GM18867 (cell line): ENCODE measurements at regions not wholly inside any gene's neighbourhood (a gene's known extent, or its start where the extent isn't known, plus 50 kb on each side); places are given as distances from the start of the nearest gene placed in this dataset.
"Not testable (repeated sequence)": the region's sequence is repeated elsewhere in the genome, so short reads cannot be mapped to it uniquely, and the experiment has no call there.

Source experiments
- ATAC-seq: cut with Tn5 transposase; IDR thresholded peaks from one replicate; pipeline ENCODE4 v1.9.1; 2021; ENCODE audit warnings: mild to moderate bottlenecking, moderate library complexity; ENCODE audit not compliant: unreplicated experiment

DNA sequence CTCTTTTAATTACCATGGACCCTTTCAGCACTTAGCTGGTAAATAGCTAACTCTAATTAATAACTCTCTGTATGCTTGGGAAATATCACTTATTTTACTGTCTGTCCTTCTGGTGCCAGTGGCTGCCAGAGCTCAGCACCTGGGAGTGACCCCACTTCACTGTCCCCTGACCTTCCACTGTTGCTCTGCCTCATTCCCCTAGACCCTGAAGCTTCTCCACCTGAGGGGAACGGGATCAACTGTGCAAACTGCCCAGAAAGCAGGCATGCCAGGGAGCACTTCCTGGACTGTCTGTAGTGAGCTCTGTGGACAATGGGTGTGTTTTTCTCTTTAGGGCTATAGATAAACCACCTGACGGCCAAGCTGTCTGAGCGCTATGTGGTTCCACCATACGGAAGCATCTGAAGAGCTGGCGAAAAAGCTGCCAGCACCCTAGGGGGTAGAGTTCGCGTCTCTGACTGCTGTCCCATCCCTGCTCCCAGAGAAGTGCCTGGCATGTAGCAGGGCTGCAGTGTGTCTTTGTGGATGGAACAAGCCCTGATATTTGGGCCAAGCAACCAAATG lies 106.3 kb upstream of the FOXA2 start:
- no peak for ATAC-seq

DNA sequence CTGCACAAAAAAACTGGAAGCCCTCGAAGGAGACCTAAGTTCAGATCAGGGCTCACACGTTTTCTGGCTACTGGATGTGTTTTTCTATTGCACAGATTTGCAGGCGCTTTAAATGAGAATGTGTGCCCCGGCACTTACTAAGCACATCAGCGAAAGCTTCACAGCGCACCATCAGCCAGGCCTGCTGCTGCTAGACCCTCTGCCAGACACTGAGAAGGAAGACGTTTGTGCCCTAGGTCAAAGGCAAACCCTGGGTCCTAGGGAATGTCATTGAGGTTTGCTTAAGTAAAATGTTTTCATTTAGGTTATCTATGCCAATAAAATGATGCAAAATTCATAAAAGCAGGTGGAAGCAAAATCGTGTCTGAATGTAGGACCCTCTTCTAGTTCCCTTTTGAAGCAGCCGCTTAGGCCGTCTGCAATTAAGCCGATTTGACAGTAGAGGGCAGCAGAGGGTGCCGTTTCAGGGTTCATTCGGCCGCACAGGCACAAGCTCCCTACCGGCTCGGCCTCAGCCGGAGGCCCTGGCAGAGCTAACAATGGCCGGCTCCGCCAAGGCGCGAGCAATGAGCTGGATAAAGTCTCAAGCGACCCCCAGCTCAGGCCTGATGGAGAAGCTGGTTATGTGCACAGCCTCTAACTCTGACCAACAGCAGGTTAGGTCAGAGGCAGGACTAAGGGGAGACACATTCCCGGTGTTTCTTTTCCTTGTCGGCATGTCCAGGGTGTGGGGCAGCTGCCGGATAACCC lies 107.2 kb upstream of the FOXA2 start:
- ATAC-seq, result peak; percentile 91

DNA sequence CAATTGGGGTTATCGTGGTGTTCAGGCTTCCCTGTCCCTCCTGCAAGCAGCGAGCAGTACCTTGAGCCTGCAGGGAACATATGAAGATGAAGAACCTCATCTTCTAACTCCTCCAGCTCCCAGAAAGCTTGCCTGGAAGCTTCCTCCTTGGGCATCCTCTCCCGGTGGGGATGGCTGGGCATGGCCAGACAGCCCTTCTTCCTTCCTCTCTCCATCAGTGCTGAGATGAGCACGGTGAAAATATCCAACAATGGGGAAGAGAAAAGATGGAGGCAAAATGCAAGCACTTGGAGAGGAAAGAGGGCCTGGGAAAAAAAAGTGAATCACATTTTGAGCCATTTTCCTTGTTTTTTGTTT lies 107.7 kb upstream of the FOXA2 start:
- peak; percentile 14 for ATAC-seq

DNA sequence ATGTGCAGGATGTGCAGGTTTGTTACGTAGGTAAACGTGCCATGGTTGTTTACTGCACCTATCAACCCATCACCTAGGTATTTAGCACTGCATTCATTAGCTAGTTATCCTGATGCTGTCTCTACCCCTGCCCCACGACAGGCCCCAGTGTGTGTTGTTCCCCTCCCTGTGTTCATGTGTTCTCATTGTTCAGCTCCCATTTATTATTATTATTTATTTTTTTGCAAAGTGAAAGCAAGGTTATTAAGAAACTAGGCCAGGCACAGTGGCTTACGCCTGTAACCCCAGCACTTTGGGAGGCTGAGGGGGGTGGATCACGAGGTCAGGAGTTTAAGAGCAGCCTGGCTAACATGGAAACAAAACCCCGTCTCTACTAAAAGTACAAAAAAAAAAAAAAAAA lies 108.2 kb upstream of the FOXA2 start:
- ATAC-seq, result not testable (repeated sequence)

DNA sequence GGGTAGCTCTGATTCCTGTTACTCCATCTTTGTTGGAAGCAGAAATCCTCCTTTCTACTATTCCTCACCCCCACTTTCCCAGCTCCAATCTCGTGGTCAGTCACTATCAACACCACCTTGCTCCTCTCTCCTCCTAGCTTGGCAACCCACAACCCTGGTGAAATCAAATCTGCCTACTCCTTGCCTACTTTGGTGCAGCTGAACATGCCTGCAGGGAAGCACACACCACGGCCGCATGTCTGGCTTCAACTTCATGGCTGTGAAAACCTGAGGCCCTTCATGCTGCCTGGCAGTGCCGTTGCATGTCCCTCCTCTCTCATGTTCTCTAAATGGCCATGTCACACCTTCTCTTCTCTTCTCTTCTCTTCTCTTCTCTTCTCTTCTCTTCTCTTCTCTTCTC lies 112.4 kb upstream of the FOXA2 start:
- no peak for ATAC-seq

DNA sequence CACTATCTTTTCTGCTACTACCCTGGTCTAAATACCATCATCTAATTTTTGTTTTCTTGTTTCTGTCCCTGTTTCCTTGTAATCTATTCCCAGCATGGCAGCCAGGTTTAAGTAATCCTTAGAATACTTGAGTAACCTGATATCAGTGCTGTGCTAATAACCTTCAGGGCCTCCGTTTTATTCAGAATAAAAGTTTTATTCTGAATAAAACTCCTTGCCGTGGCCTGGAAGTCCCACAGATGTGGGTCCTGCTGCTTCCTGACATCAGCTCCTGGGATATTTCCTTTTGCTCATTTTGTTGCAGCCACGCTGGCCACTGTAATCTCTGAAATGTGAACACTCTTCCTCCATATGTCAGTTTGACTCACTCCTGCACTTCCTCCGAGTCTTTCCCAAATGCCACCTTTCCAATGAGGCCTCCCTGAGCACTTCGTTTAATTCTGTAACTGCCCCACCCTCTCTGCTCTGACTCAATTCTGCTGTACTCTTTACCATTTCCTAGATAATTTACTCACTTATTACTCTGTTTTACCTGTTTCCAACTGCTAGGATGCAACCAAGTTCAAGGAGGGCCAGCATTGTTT lies 114.0 kb upstream of the FOXA2 start:
- no peak for ATAC-seq

DNA sequence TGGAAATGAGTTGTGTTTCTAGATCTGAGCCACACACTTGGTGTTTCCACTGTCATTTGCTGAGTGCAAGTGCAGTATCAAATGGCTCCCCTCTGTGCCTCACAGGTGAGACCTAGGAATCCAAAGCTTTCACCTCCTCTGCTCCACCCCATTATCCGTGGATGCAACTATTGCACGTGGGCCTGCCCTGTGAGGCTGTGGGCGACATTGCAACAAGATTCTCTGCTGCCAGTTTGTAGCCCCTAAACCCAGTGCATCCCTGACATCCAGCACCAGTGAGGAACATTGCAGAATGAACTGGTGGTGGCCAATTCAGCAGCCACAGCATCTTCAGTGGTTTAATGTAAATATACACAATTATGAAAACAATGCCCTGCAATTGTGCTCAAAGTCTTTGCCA lies 115.0 kb upstream of the FOXA2 start:
- no peak for ATAC-seq

DNA sequence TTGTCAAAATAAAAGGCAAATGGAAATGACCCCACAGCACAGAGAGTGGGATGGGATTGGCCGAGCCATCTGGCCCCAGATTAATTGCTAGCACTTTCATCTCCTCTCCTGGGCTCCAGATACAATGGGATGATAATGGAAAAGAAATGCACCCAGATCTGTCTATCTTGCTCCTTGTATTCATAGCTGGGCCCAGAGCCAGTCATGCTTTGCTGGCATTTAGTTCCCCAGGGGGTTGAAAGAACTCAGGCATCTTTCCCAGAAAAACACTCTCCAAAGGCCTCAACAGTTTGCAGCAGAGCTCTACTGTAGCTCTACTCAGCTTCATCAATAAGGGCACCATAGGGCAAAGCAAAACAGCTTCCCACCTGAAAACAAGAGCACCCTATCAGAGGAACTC lies 116.0 kb upstream of the FOXA2 start:
- ATAC-seq, result no peak

DNA sequence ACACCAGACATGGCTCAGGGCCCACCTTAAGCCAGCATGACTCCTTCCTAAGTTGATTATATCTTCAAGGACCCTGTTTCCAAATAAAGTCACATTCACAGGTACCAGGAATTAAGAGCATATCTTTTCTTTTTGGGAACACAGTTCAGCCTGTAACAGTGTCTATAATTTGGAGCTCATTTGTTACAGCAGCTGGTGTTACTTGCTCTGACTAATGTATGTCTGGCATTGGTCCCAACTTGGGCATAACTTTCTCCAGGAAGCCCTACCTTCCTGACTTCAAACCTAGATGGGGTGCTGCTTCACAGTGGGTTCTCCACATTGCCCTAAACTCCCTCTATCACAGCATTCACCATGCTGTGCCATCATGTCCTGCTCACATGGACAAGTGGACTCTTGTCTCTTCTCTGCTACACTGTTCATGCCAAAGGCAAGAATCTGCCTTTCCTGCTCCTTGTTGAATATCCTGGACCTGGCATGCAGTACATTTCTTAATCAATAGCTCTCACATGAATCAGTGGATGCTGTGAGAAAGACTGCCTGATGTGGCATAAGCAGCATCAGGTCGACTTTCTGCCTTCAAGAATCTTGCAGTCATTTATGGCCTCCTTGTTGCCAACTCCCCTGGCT lies 117.4 kb upstream of the FOXA2 start:
- ATAC-seq, result no peak

DNA sequence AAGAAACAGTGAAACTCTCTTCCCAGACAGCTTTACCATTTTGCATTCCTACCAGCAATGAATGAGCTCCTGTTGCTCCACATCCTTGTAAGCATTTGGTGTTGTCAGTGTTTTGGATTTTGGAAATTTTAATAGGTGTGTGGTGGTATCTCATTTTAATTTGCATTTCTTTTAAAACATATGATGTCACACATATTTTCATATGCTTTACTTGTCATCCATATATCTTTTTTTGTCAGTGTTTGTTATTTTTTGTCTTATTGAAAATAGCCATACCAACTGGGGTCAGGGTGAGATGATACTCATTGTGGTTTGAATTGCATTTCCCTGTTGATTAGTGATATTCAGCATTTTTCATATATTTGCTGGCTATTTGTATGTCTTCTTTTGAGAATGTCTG lies 119.5 kb upstream of the FOXA2 start:
- ATAC-seq, result no peak

DNA sequence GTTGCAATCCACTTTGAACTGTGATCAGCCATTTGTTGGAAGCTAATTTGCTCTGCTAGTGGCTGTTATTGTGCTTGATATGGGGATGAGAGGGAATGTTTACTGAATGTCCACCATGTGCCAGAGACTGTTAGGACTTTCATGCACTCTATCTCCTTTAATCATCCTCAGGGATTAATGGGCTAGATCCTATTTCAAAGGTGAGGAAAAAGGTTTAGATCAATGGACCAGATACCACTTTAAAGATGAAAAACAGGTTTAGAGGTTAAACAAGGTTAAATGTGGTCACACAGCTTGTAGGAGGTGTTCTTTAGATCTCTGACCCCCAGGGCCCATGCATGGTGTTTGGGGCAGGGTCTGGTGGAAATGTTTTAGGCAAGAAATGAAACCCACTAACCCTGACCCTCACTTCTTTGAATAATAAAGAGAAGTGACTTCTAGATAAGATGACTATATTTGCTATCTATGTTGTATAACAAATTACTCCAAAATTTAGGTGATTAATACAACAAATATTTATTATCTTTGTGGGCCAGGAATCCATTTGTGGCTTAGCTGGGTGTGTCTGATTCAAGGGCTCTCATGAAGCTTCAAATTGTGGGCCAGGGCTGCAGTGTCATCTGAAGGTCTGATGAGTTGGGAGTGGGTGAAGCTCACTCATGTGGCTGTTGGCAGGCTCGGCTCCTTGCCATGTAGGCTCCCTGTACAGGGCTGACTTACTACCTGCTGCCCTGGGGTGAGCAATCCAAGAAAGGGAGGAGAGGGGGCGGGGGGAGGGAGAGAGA lies 127.8 kb upstream of the FOXA2 start:
- no peak for ATAC-seq

DNA sequence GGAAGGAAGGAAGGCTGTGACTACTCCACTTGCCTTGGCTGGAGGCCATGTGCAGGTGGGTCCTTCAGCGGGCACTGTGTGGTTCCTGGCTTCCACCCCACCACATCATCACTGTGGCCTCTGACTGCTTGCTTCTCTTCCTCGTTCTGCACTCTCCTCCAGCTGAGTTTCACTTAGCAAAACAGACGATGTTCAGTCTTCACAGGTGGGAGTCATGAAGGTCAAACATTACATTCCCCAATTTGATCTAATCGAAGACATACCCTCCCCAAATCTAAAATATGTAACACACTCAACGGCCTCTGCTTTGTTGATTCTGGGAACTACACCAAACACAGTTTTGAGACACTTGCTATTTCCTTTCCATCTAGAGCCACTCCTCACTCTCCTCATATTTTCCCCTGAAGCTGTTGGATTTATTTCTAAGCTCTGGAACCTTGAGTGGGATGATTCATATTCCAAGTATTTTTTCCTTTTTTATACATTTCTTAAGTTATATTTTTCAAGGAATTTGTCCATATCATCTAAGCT lies 132.5 kb upstream of the FOXA2 start:
- ATAC-seq, result no peak

DNA sequence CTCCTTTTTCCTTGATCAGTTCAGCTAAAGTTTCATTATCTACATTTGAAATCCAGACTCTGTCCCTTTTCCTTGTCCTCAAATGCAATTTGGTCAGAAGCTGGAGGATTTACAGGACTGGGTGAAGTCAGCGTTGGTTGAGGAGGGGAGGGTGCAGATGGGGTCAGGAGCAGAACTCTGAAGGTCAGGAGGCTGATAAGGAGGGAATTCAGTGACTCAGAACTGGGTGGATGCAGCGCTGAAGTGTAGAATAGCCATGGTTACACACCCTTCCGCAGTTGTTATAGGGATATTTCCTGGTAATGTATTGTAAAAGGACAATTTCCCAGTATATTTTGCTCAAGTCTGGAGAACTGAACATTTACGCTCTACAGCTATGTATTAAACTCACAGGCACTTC lies 133.1 kb upstream of the FOXA2 start:
- ATAC-seq, result no peak

DNA sequence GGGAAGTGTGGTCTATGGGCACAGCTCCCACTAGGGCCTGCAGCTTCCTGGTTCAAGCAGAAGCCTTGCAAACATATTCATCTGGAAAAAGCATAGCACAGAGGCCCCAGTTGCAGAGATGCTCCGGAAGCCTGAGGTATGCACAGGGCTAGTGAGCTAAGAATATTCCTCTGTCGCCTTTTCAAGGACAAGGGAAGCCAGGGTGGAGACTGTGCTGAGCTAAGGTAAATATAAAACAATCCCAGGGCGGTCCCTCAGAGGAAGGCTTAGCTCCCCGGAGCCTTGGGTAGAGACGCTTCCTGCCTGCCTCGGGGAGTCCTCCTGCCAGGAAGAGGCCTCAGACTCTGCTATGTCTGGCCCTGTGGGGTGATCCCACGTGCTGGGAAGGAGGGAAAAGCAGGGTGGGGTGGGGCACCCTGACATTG lies 134.8 kb upstream of the FOXA2 start:
- no peak for ATAC-seq

DNA sequence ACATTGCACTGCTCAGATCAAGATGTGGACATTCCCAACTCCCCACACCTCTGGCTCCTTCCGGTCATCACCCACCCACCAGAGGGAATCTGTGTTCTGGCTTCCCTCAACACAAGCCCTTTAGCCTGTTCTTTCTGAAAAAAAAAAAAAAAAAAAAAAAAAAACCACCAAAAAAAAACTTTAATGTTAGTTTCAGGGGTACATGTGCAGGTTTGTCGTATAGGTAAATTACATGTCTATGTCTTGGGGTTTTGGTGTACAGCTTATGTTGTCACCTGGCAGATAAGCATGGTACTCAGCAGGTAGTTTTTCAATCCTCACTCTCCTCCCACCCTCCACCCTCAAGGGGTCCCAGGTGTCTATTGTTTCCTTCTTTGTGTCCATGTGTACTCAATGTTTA lies 135.8 kb upstream of the FOXA2 start:
- ATAC-seq, result no peak

DNA sequence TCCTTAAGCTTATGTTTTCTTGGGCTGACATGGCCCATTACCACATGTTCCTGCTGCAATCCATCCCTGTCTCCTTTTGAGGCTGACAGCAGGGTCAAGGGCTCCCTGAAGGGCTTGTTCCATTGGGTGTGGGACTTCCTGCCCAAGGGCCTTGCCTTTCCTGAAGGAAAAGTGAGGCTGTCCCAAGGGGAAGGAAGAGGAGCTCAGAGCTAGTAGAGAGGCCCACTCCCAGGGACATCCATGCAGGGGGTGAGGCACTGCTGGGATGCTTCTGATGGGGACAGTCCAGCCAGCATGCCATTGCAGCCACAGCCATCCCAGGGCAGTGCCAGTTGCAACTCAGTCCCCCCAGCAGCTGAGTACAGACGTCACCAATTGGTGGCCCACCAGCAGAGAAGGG lies 138.4 kb upstream of the FOXA2 start:
- no peak for ATAC-seq

DNA sequence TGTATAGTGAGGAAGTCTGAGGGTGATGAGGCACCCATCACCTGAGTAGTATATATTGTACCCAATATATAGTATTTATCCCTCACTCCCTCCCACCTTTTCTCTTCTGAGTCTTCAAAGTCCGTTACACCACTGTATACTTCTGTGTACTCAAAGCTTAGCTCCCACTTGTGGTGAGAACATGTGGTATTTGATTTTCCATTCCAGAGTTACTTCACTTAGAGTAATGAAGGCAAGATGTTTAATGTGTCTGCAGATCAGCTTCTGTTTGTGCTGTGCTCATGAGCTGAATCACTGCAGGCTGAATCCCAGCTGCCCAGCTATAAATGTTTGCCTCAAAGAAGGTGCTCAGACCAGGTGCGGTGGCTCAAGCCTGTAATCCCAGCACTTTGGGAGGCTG lies 139.3 kb upstream of the FOXA2 start:
- no peak for ATAC-seq

DNA sequence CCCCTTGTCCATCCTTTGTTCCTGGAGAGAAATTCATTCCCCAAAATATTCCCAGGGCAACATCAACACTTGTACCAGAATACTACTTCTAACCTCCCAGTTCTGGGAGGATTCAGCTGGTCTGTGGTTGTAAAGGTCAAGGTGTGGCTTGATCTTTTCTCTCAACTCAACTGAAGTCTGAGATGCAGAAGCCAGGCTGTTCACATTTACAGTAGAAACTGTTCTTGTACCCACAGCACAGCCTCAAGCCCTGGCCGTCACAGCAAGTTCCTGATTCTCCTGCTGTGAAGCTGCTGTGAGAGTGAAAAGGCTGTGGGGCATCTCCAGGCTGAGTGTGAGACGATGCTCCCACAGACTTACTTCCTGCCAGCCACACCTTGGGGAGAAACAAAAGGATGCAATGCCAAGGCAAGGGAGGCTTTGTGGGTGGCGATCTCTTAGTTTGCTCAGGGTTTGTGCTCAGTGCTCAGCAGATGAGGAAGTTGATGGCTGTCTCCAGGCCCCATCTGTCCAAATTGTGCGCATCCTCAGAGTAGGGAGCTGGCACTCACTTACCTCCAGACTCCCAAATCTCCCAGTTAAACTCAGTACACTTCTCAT lies 143.9 kb upstream of the FOXA2 start:
- ATAC-seq, result no peak

DNA sequence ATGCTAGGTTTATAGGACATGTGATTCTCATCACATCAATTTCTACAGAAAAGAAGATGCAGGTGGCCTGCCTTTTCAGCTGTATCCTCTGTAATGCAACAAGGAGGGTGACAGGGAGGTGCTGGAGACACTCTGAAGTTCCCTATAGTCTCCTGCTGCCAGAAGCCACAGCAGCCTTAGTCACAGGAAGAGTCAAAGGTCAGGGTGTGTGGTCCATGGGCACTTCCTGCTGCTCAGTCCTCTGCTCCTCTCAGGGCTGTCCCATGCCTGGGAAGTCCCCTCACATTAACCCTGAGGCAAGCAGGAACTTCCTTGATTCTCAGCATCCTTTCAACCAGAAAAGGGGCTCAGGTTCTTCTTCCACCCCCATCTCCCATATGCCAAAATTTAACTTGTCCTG lies 144.8 kb upstream of the FOXA2 start:
- no peak for ATAC-seq

DNA sequence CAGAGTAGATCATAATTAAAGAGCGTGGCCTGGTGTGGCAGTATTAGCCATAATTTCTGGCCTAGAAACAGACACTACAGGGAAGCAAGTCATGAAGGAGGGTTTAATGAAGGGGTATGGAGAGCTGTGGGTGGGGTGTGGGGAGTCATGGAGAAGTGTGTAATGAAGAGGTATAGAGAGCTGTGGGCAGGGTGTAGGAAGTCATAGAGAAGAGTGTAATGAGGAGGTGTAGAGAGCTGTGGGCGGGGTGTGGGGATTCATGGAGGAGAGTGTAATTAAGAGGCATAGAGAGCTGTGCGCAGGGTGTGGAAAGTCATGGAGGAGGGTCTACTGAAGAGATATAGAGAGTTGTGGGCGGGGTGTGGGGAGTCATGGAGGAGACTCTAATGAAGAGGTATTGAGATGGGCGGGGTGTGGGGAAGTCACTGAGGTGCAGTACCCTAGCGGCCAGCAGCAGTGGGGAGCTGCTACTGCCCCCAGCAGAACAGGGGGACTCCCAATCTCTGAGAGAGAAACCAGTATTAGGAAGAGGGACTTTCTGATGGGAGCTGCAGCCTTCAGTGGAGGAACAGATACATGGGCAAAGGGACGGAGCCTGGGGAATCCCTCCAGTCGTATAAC lies 145.4 kb upstream of the FOXA2 start:
- ATAC-seq, result no peak
